ENCODE measurements at regions not wholly inside any gene's neighbourhood (a gene's known extent, or its start where the extent isn't known, plus 50 kb on each side); places are given as distances from the start of the nearest gene placed in this dataset.

DNA sequence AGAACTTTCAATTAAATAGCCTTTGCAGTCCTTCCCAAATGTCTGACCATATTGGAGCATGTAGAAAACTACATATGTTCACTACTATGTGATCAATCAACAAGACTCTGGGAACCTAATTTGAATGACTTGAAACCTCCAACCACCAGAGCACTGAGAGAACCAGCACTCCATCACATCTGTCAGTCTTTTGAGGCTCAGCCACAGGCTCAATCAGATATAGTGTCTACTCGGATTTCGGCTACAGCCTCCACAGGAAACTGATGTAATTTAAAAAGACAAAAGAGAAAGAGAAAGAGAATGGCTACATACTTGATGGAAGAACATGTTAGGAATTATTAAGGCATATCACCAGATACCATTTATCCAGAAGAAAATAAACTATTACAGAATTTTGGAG lies 859.0 kb downstream of the FAM181B start:
- Histone ChIP-seq H3K4me1 (no peaks in the 10 kb centered on the region), H3K27me3 (no peaks in the 10 kb centered on the region), H3K27ac (no peak overlapping the region), H3K4me3 (no peak overlapping the region), H3K9me3 (no peaks in the 10 kb centered on the region), H3K36me3 (no peaks in the 10 kb centered on the region)
- no peak for DNase-seq
- TF ChIP-seq, protein P1, sequence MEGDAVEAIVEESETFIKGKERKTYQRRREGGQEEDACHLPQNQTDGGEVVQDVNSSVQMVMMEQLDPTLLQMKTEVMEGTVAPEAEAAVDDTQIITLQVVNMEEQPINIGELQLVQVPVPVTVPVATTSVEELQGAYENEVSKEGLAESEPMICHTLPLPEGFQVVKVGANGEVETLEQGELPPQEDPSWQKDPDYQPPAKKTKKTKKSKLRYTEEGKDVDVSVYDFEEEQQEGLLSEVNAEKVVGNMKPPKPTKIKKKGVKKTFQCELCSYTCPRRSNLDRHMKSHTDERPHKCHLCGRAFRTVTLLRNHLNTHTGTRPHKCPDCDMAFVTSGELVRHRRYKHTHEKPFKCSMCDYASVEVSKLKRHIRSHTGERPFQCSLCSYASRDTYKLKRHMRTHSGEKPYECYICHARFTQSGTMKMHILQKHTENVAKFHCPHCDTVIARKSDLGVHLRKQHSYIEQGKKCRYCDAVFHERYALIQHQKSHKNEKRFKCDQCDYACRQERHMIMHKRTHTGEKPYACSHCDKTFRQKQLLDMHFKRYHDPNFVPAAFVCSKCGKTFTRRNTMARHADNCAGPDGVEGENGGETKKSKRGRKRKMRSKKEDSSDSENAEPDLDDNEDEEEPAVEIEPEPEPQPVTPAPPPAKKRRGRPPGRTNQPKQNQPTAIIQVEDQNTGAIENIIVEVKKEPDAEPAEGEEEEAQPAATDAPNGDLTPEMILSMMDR (IDR thresholded peaks at IDR 0.05) = no peak
- TF ChIP-seq POLR2A (IDR thresholded peaks at IDR 0.05) = no peak
- intact Hi-C loops (cut with DNase I) = no loop called here
- WGBS, 2 donors = 49 to 50% methylated on average over 2 of the region's 2 CpGs

- DNase-seq = no peak
- Histone ChIP-seq H3K27ac (no peak overlapping the region), H3K36me3 (no peaks in the 10 kb centered on the region), H3K4me3 (no peak overlapping the region), H3K27me3 (no peaks in the 10 kb centered on the region), H3K9me3 (no peaks in the 10 kb centered on the region), H3K4me1 (no peaks in the 10 kb centered on the region)
- 32 to 36% methylated on average over 2 of the region's 2 CpGs for WGBS, 2 donors
- no peak for TF ChIP-seq POLR2A (IDR thresholded peaks at IDR 0.05)
- TF ChIP-seq, protein P1 (IDR thresholded peaks at IDR 0.05) = no peak
- intact Hi-C loops (cut with DNase I) = no loop called here
Observed at GRCh38 chr11:81870815-81871214, 862.8 kb downstream of the FAM181B start.

GRCh38 chr11:81870066-81870412 lies 863.6 kb downstream of the FAM181B start:
- Histone ChIP-seq H3K4me1 (no peaks in the 10 kb centered on the region), H3K36me3 (no peaks in the 10 kb centered on the region), H3K4me3 (no peak overlapping the region), H3K9me3 (no peaks in the 10 kb centered on the region), H3K27ac (no peak overlapping the region), H3K27me3 (no peaks in the 10 kb centered on the region)
- WGBS, 2 donors = 28 to 31% methylated on average over 2 of the region's 3 CpGs
- intact Hi-C loops (cut with DNase I) = no loop called here
- TF ChIP-seq POLR2A (IDR thresholded peaks at IDR 0.05) = no peak
- DNase-seq = no peak

DNA sequence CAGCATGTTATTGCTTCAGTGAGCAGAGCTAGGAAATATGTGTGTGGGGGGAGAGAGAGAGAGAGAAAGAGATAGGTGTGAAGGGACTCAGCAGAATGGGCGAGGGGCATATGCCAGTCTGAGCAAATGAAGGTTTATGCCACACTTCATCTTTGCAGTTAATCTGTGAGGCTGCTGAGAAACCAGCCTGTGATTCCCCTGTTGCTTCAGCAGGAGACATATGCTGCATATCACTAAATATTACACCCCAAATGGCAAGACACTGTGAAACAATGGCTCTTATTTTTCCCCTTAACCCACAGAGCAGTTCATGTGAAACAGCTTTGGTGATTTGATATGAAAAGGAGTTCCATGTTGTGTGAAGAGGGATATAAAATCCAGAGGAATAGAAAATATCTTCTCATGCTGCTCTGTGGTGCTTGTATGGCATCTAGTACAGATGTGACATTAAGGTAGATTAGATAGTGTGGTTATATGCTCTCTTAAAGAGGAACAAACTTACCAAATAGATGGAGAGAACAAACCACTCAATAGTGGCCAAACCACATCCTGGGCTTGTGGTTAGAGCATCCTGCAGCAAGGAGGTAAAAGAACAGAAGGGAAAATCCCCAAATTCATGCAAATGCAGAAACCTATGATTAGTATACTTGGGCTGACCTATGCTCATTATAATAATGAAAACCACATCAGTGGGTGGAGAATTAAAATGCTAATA lies 864.2 kb downstream of the FAM181B start:
- DNase-seq = no peak
- no peak for TF ChIP-seq POLR2A (IDR thresholded peaks at IDR 0.05)
- intact Hi-C loops (cut with DNase I) = no loop called here
- Histone ChIP-seq H3K4me1 (no peaks in the 10 kb centered on the region), H3K36me3 (no peaks in the 10 kb centered on the region), H3K9me3 (no peaks in the 10 kb centered on the region), H3K4me3 (no peak overlapping the region), H3K27me3 (no peaks in the 10 kb centered on the region), H3K27ac (no peak overlapping the region)
- WGBS, 2 donors = 57 to 63% methylated on average over 1 of the region's 1 CpG

GRCh38 chr11:81866896-81867295 lies 866.8 kb downstream of the FAM181B start:
- WGBS, 2 donors = 45 to 46% methylated on average over 2 of the region's 2 CpGs
- Histone ChIP-seq H3K27ac (no peak overlapping the region), H3K27me3 (no peaks in the 10 kb centered on the region), H3K4me3 (no peak overlapping the region), H3K4me1 (no peaks in the 10 kb centered on the region), H3K36me3 (no peaks in the 10 kb centered on the region), H3K9me3 (no peaks in the 10 kb centered on the region)
- no peak for DNase-seq
- no peak for TF ChIP-seq POLR2A (IDR thresholded peaks at IDR 0.05)
- TF ChIP-seq, protein P1 (IDR thresholded peaks at IDR 0.05) = no peak
- intact Hi-C loops (cut with DNase I) = no loop called here

GRCh38 chr11:81857386-81857785 lies 876.3 kb downstream of the FAM181B start:
- intact Hi-C loops (cut with DNase I) = no loop called here
- Histone ChIP-seq H3K36me3 (no peaks in the 10 kb centered on the region), H3K27me3 (no peaks in the 10 kb centered on the region), H3K9me3 (no peaks in the 10 kb centered on the region), H3K4me1 (no peaks in the 10 kb centered on the region), H3K4me3 (no peak overlapping the region), H3K27ac (no peak overlapping the region)
- DNase-seq = no peak
- TF ChIP-seq, protein P1 (IDR thresholded peaks at IDR 0.05) = no peak
- no peak for TF ChIP-seq POLR2A (IDR thresholded peaks at IDR 0.05)
- 42 to 51% methylated on average over 4 of the region's 4 CpGs for WGBS, 2 donors
